HG02943 (cell line): ENCODE measurements at regions not wholly inside any gene's neighbourhood (a gene's known extent, or its start where the extent isn't known, plus 50 kb on each side); places are given as distances from the start of the nearest gene placed in this dataset.
"Not testable (repeated sequence)": the region's sequence is repeated elsewhere in the genome, so short reads cannot be mapped to it uniquely, and the experiment has no call there.

Source experiments
- ATAC-seq: cut with Tn5 transposase; IDR thresholded peaks from one replicate; pipeline ENCODE4 v1.9.1; 2021; ENCODE audit warnings: mild to moderate bottlenecking, low read depth, moderate library complexity; ENCODE audit not compliant: unreplicated experiment

- no peak for ATAC-seq
Measured at GRCh38 chr1:221530791-221531190, 211.1 kb downstream of the DUSP10 start.

DNA sequence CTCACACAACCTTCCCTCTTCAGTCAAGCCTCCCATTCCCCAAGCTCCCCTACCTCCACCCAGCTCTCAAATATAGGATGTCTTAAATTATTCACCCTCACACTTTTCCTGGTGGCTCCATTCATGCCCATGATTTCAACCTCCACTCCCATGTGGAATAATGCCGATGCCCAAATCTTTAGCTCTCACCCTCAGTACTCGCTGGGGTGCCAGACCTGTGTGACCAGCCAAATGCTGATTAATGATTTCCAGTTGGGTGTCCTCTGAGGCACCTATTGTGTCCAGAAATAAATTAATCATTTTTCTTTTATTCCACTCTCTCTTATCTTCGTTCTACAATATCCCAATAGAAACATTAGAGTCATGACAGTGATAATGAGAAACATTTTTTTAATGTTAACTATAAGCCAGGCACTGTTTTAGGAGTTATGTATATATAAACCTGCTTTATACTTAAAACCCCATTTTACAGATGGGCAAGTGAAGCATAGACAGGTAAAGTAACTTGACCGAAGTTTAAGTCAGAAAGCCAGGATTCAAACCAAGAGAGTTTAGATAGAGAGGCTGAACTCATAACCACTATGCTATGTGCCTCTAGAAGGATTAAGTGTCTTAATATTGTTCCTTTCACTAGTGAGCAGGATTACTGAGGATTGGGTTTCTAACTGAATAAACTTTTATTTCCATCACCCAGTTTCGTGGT is 209.7 kb downstream of the DUSP10 start:
- no peak for ATAC-seq

DNA sequence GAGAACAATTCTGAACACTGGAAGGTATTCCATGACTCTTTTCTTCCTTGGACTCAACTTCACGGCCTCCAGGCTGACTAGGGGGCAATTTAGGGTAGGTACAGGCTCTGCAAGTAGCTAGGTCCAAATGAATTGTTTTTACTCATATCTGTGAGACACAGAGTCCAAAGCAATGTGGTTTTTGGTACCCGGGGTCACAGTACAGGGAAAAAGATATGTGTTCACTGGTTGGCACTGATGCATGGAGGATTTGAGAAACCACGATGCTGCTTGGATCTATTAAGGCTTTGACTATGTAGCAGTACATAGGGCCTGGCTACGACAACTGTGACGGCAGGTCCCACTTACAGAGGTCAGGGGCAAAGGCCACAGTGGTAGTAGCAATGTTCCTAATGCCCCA is 200.6 kb downstream of the DUSP10 start:
- no peak for ATAC-seq

GRCh38 chr1:221543529-221544120 is 198.3 kb downstream of the DUSP10 start:
- no peak for ATAC-seq

- no peak for ATAC-seq
Measured at GRCh38 chr1:221548942-221549341, 192.9 kb downstream of the DUSP10 start.

GRCh38 chr1:221549815-221550214 is 192.1 kb downstream of the DUSP10 start:
- ATAC-seq: no peak

DNA sequence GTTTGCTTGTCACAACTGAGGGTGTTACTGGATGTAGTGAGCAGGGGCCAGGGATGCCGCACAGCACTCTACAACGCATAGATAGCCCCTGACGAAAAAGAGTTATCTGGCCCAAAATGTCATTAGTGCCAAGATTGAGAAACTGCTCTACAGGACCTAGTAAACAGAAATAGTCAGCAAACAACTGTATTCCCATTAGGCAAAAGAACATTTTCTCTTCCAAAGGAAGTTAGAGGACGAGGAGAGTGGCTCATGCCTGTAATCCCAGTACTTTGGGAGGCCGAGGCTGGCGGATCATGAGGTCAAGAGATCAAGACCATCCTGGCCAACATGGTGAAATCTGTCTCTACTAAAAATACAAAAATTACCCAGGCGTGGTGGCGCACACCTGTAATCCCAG is 189.1 kb downstream of the DUSP10 start:
- ATAC-seq: not testable (repeated sequence)

GRCh38 chr1:221555689-221556433 is 186.0 kb downstream of the DUSP10 start:
- no peak for ATAC-seq

GRCh38 chr1:221556435-221556834 is 185.5 kb downstream of the DUSP10 start:
- no peak for ATAC-seq

DNA sequence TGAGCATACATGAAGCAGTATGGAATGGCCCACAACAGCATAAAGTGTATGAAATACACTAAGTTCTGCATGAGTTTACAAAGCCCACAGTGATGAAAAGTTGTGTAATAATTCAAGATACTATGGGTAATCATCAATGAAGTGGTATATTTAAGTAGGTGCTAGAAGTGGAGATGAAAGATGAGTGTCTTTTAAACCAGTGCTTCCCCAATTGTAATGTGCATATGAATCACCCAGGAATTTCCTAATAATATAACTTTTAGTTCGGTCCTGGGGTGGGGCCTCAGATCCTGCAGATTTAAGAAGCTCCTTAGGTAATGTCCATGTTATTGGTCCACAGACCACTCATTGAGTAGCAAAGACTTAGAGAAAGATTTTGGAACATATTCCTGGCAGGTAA is 184.9 kb downstream of the DUSP10 start:
- ATAC-seq: no peak

GRCh38 chr1:221558396-221558795 is 183.5 kb downstream of the DUSP10 start:
- ATAC-seq: no peak

DNA sequence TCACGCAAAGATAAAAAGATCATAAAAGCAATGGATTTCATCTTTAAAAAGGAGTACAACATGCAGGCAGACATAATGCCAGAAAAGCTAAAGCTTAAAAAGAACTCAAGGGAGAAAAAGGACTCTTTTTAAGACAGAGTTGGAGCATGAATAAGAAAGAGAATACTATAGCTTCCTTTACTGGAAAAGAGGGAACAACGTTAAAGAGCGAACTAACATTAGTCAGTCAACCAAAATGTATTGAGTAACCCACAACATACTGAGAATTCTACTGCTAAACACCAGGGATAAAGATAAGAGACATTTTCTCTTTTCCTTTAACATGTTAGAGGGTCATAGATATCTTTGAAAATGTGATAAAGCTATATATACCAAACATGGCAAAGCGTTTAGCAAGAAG is 182.0 kb downstream of the DUSP10 start:
- ATAC-seq: no peak

- ATAC-seq: no peak
Measured at GRCh38 chr1:221562542-221563475, 179.1 kb downstream of the DUSP10 start.

GRCh38 chr1:221563476-221563921 is 178.4 kb downstream of the DUSP10 start:
- no peak for ATAC-seq

- ATAC-seq: no peak
Measured at GRCh38 chr1:221564891-221565290, 177.0 kb downstream of the DUSP10 start.

- no peak for ATAC-seq
Measured at GRCh38 chr1:221565711-221566110, 176.2 kb downstream of the DUSP10 start.

GRCh38 chr1:221567859-221568507 is 173.9 kb downstream of the DUSP10 start:
- ATAC-seq: no peak

GRCh38 chr1:221573756-221574155 is 168.1 kb downstream of the DUSP10 start:
- no peak for ATAC-seq

- ATAC-seq: no peak
Measured at GRCh38 chr1:221574529-221574928, 167.4 kb downstream of the DUSP10 start.

DNA sequence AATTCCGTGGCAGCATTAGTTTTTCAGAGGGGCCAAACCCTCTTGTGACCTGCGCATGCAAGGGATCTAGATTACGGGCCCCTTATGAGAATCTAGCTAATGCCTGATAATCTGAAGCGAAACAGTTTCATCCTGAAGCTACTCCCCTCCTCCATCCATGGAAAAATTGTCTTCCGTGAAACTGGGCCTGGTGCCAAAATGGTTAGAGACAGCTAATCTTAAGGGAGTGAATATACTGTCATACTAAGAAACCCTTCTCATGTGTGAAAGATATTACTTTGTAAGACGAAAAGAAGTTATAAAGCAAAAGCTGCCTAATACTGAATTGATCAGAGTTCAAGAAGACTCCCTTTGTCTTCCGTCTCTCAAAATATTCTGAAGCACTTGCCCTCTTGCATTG is 166.3 kb downstream of the DUSP10 start:
- ATAC-seq: no peak
